K562 (cell line): ENCODE measurements at regions not wholly inside any gene's neighbourhood (a gene's known extent, or its start where the extent isn't known, plus 50 kb on each side); places are given as distances from the start of the nearest gene placed in this dataset.

ENCODE experiments used
- NR2C1 ChIP-seq, 2 experiments: fragments of 450-650 bp; IDR thresholded peaks; 2 replicates each; pipeline ENCODE4 v1.6.1; 2017; ENCODE audit warnings: mild to moderate bottlenecking in 2 of 2, antibody characterized with exemption in 1 of 2, inconsistent platforms in 1 of 2, missing compliant biosample characterization in 1 of 2, missing genetic modification characterization in 1 of 2
- RAD21 ChIP-seq, 2 experiments: fragments of 250-450 bp in 1 of 2; fragments of 450-650 bp in 1 of 2; sonication (Bioruptor Pico) in 1 of 2; formaldehyde crosslinking in 1 of 2; IDR thresholded peaks in 1 of 2; conservative IDR thresholded peaks in 1 of 2; 2 replicates each; pipeline versions ENCODE4 v1.4.0 to v1.8.0; 2020 to 2022; ENCODE audit warnings: mild to moderate bottlenecking in 2 of 2, moderate library complexity in 1 of 2
- TF ChIP-seq, protein P1 (sequence below), 2 experiments: fragments of 450-650 bp; formaldehyde crosslinking in 1 of 2; IDR thresholded peaks; 2 replicates each; pipeline versions ENCODE4 v1.4.0 to v1.6.1; 2014 to 2020; ENCODE audit warnings: mild to moderate bottlenecking in 2 of 2, borderline replicate concordance in 1 of 2, low read depth in 1 of 2

DNA sequence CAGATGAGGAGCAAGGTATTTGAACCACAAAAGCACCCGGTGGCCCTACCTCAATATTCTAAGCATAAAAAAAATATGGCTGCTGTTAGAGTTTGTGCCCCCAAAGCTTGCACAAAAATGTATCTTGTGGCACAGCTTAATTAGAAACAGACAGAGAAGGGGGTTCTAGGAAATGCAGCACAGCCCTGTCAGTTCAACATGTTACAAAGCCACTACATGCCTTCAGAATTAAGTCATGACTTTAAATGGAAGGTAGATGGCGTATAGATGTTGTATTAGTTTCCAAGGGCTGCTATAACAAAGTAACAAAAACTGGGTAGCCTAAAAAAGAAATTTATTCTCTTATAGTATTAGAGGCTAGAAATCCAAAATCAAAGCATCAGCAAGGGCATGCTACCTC is 703.8 kb downstream of the DIAPH3 start (continued):
- TF ChIP-seq, protein P1, sequence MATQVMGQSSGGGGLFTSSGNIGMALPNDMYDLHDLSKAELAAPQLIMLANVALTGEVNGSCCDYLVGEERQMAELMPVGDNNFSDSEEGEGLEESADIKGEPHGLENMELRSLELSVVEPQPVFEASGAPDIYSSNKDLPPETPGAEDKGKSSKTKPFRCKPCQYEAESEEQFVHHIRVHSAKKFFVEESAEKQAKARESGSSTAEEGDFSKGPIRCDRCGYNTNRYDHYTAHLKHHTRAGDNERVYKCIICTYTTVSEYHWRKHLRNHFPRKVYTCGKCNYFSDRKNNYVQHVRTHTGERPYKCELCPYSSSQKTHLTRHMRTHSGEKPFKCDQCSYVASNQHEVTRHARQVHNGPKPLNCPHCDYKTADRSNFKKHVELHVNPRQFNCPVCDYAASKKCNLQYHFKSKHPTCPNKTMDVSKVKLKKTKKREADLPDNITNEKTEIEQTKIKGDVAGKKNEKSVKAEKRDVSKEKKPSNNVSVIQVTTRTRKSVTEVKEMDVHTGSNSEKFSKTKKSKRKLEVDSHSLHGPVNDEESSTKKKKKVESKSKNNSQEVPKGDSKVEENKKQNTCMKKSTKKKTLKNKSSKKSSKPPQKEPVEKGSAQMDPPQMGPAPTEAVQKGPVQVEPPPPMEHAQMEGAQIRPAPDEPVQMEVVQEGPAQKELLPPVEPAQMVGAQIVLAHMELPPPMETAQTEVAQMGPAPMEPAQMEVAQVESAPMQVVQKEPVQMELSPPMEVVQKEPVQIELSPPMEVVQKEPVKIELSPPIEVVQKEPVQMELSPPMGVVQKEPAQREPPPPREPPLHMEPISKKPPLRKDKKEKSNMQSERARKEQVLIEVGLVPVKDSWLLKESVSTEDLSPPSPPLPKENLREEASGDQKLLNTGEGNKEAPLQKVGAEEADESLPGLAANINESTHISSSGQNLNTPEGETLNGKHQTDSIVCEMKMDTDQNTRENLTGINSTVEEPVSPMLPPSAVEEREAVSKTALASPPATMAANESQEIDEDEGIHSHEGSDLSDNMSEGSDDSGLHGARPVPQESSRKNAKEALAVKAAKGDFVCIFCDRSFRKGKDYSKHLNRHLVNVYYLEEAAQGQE (IDR thresholded peaks at IDR 0.05; ENCODE audit: borderline replicate concordance), result peak; percentile 40; the same call in 1 of the 2 replicates
- TF ChIP-seq, protein P1 (CRISPR knock-in tag; IDR thresholded peaks at IDR 0.05; ENCODE audit: low read depth), result no peak
- TF ChIP-seq NR2C1 (IDR thresholded peaks at IDR 0.05), result no peak
- TF ChIP-seq NR2C1 (tag; IDR thresholded peaks at IDR 0.05), result no peak
- peak in 1 of 2 experiments; percentile 46; a peak in 3 of 4 replicates for TF ChIP-seq RAD21 (CRISPR knock-in tag; conservative IDR thresholded peaks at IDR 0.05 in 1 of 2, IDR thresholded peaks at IDR 0.05 in 1 of 2)
